GM10266 (cell line): ENCODE measurements at regions not wholly inside any gene's neighbourhood (a gene's known extent, or its start where the extent isn't known, plus 50 kb on each side); places are given as distances from the start of the nearest gene placed in this dataset.

Experiments used
- DNase-seq: peaks from one replicate; pipeline ENCODE4 v3.0.0; 2012; ENCODE audit errors: extremely low spot score
- CTCF ChIP-seq: IDR thresholded peaks from 2 replicates; pipeline ENCODE4 v1.5.1; 2012; ENCODE audit warnings: mild to moderate bottlenecking, low read depth; ENCODE audit not compliant: control insufficient read depth, insufficient read depth; ENCODE audit errors: missing control alignments

GRCh38 chr2:106995556-106995955 lies 109.6 kb upstream of the ST6GAL2 start:
- DNase-seq: no peak
- TF ChIP-seq CTCF: no peak

GRCh38 chr2:106996171-106996769 lies 110.3 kb upstream of the ST6GAL2 start:
- DNase-seq: no peak
- no peak for TF ChIP-seq CTCF

GRCh38 chr2:106997204-106997603 lies 111.2 kb upstream of the ST6GAL2 start:
- no peak for TF ChIP-seq CTCF
- no peak for DNase-seq

- TF ChIP-seq CTCF: no peak
- no peak for DNase-seq
Observed at GRCh38 chr2:107001062-107001461, 115.1 kb upstream of the ST6GAL2 start.

GRCh38 chr2:107001551-107001950 lies 115.6 kb upstream of the ST6GAL2 start:
- TF ChIP-seq CTCF: no peak
- no peak for DNase-seq

GRCh38 chr2:107001964-107002696 lies 116.2 kb upstream of the ST6GAL2 start:
- TF ChIP-seq CTCF: no peak
- no peak for DNase-seq

GRCh38 chr2:107002735-107003134 lies 116.8 kb upstream of the ST6GAL2 start:
- TF ChIP-seq CTCF: no peak
- no peak for DNase-seq
